H1 (cell line): ENCODE measurements at regions not wholly inside any gene's neighbourhood (a gene's known extent, or its start where the extent isn't known, plus 50 kb on each side); places are given as distances from the start of the nearest gene placed in this dataset.

ENCODE experiments used
- CTCF ChIA-PET: fragments of 300-600 bp; sonication (Branson Sonifier 250); formaldehyde crosslinking; loops from one replicate; lab custom pipeline; 2021; ENCODE audit not compliant: partially characterized antibody; lab: Charles Lee
- POLR2A ChIA-PET: fragments of 300-600 bp; sonication (Branson Sonifier 250); formaldehyde crosslinking; loops from one replicate; lab custom pipeline; 2021; ENCODE audit warnings: inconsistent platforms; ENCODE audit not compliant: partially characterized antibody; lab: Charles Lee
- DNase-seq, 2 experiments: peaks; one replicate each; pipeline versions ENCODE4 v3.0.0 to v3.0.0-alpha.2; 2010 to 2022; ENCODE audit warnings: low spot score in 2 of 2, low read depth in 1 of 2, mixed read lengths in 1 of 2
- FAIRE-seq: peaks from 2 replicates; lab custom pipeline; 2011; peaks lifted over from hg19 to GRCh38; lab: Jason Lieb, UNC
- H2AFZ ChIP-seq: 2 replicates; pipeline ENCODE4 v1.8.1; 2012; ENCODE audit warnings: low read length, inconsistent platforms
- H2AK5ac ChIP-seq: 2 replicates; pipeline ENCODE4 v1.6.1; 2013; ENCODE audit warnings: low read depth, low read length
- H2BK120ac ChIP-seq: replicated peaks from 2 replicates; pipeline ENCODE3; 2013; ENCODE audit warnings: low read depth, low read length, inconsistent platforms
- H2BK12ac ChIP-seq: 2 replicates; pipeline ENCODE4 v1.6.1; 2013; ENCODE audit warnings: low read depth, low read length
- H2BK15ac ChIP-seq: 2 replicates; pipeline ENCODE4 v1.6.1; 2013; ENCODE audit warnings: low read length
- H2BK20ac ChIP-seq: 2 replicates; pipeline ENCODE4 v1.6.1; 2013; ENCODE audit warnings: low read length
- H2BK5ac ChIP-seq: 2 replicates; pipeline ENCODE4 v1.6.1; 2013; ENCODE audit warnings: low read depth, low read length
- H3K14ac ChIP-seq: 2 replicates; pipeline ENCODE4 v1.6.1; 2013; ENCODE audit warnings: inconsistent platforms; ENCODE audit not compliant: insufficient read length
- H3K18ac ChIP-seq: 2 replicates; pipeline ENCODE4 v1.6.1; 2013; ENCODE audit warnings: low read length; ENCODE audit errors: extremely low read depth
- H3K23ac ChIP-seq: 2 replicates; pipeline ENCODE4 v1.6.1; 2013; ENCODE audit warnings: inconsistent platforms; ENCODE audit not compliant: insufficient read length
- H3K23me2 ChIP-seq: 2 replicates; pipeline ENCODE4 v1.6.1; 2013; ENCODE audit warnings: low read depth, low read length
- H3K27ac ChIP-seq: 2 replicates; pipeline ENCODE4 v1.6.1; 2011; ENCODE audit warnings: low read depth, low read length, inconsistent platforms
- H3K27me3 ChIP-seq, 4 experiments: replicated peaks in 1 of 4; 1 replicate in 1 of 4; 2 replicates in 3 of 4; pipeline versions ENCODE4 v1.6.1 to v1.8.1; 2011 to 2013; ENCODE audit warnings: low read length in 3 of 4, mild to moderate bottlenecking in 3 of 4, inconsistent platforms in 2 of 4, mixed read lengths in 2 of 4, moderate library complexity in 1 of 4; ENCODE audit not compliant: control insufficient read depth in 3 of 4, insufficient read depth in 3 of 4; ENCODE audit errors: extremely low read depth in 1 of 4
- H3K36me3 ChIP-seq, 4 experiments: 2 replicates each; pipeline versions ENCODE4 v1.6.1 to v1.8.1; 2011 to 2013; ENCODE audit warnings: mild to moderate bottlenecking in 4 of 4, low read length in 3 of 4, moderate library complexity in 2 of 4, control low read depth in 1 of 4, inconsistent platforms in 1 of 4; ENCODE audit not compliant: insufficient read depth in 4 of 4, control insufficient read depth in 2 of 4
- H3K4ac ChIP-seq: replicated peaks from 2 replicates; pipeline ENCODE3; 2013; ENCODE audit warnings: low read length, low read depth, mixed read lengths, inconsistent platforms; ENCODE audit not compliant: insufficient read length
- H3K4me1 ChIP-seq, 4 experiments: replicated peaks in 1 of 4; 1 replicate in 1 of 4; 2 replicates in 3 of 4; pipeline versions ENCODE4 v1.6.1 to v1.8.1; 2011 to 2013; ENCODE audit warnings: low read length in 3 of 4, inconsistent platforms in 2 of 4, mixed read lengths in 1 of 4; ENCODE audit not compliant: insufficient read depth in 4 of 4, control insufficient read depth in 3 of 4
- H3K4me2 ChIP-seq, 2 experiments: 2 replicates each; pipeline versions ENCODE4 v1.6.1 to v1.8.1; 2011 to 2013; ENCODE audit warnings: low read depth in 2 of 2, low read length in 2 of 2, control low read depth in 1 of 2, inconsistent platforms in 1 of 2, mild to moderate bottlenecking in 1 of 2; ENCODE audit not compliant: insufficient read depth in 1 of 2
- H3K4me3 ChIP-seq, 4 experiments: fragments of 200-600, 300-600 bp in 1 of 4; sonication (generic), shearing (Covaris generic), sonication (Bioruptor Twin) in 1 of 4; 2 replicates each; pipeline versions ENCODE4 v1.5.1 to v1.8.1; 2011 to 2016; ENCODE audit warnings: low read length in 4 of 4, low read depth in 3 of 4, control low read depth in 2 of 4, inconsistent platforms in 2 of 4, mild to moderate bottlenecking in 2 of 4, mixed read lengths in 1 of 4, moderate library complexity in 1 of 4; ENCODE audit not compliant: insufficient read depth in 2 of 4; ENCODE audit errors: extremely low read depth in 1 of 4
- H3K56ac ChIP-seq: replicated peaks from 2 replicates; pipeline ENCODE3; 2013; ENCODE audit warnings: low read depth, mild to moderate bottlenecking, mixed read lengths, low read length, inconsistent platforms; ENCODE audit not compliant: insufficient read length
- H3K79me1 ChIP-seq: 2 replicates; pipeline ENCODE4 v1.6.1; 2013; ENCODE audit warnings: low read depth, low read length, control low read depth
- H3K79me2 ChIP-seq, 2 experiments: 2 replicates each; pipeline versions ENCODE4 v1.6.1 to v1.8.1; 2012 to 2013; ENCODE audit warnings: low read length in 2 of 2, mild to moderate bottlenecking in 2 of 2, inconsistent platforms in 1 of 2; ENCODE audit not compliant: insufficient read depth in 2 of 2, control insufficient read depth in 1 of 2
- H3K9ac ChIP-seq, 4 experiments: replicated peaks in 1 of 4; 1 replicate in 1 of 4; 2 replicates in 3 of 4; pipeline versions ENCODE4 v1.6.1 to v1.8.1; 2011 to 2013; ENCODE audit warnings: low read depth in 3 of 4, low read length in 3 of 4, control low read depth in 2 of 4, mild to moderate bottlenecking in 2 of 4, moderate library complexity in 2 of 4, inconsistent platforms in 1 of 4; ENCODE audit errors: extremely low read depth in 1 of 4
- H3K9me3 ChIP-seq, 2 experiments: 2 replicates each; pipeline versions ENCODE4 v1.6.1 to v1.8.1; 2012 to 2013; ENCODE audit warnings: mild to moderate bottlenecking in 2 of 2, moderate library complexity in 2 of 2, control low read depth in 1 of 2, inconsistent platforms in 1 of 2, low read depth in 1 of 2, low read length in 1 of 2, mixed read lengths in 1 of 2; ENCODE audit not compliant: insufficient read depth in 2 of 2
- H4K20me1 ChIP-seq, 2 experiments: replicated peaks in 1 of 2; 2 replicates each; pipeline versions ENCODE3 to v1.8.1; 2011 to 2013; ENCODE audit warnings: inconsistent platforms in 2 of 2, low read length in 2 of 2, mild to moderate bottlenecking in 1 of 2; ENCODE audit not compliant: insufficient read depth in 2 of 2, control insufficient read depth in 1 of 2
- H4K5ac ChIP-seq: 2 replicates; pipeline ENCODE4 v1.6.1; 2013; ENCODE audit warnings: low read length, low read depth, mixed read lengths, inconsistent platforms; ENCODE audit not compliant: insufficient read length
- H4K8ac ChIP-seq: 2 replicates; pipeline ENCODE4 v1.8.0; 2013; ENCODE audit warnings: mild to moderate bottlenecking, moderate library complexity, low read length, inconsistent platforms; ENCODE audit not compliant: insufficient read depth; ENCODE audit errors: extremely low read depth
- H4K91ac ChIP-seq: replicated peaks from 2 replicates; pipeline ENCODE3; 2013; ENCODE audit warnings: low read length, mixed read lengths, inconsistent platforms; ENCODE audit not compliant: insufficient read length
- GABPA ChIP-seq: IDR thresholded peaks from 2 replicates; pipeline ENCODE4 v1.6.1; 2011; ENCODE audit warnings: mild to moderate bottlenecking, low read length, moderate library complexity, borderline replicate concordance; ENCODE audit not compliant: insufficient read depth
- YY1 ChIP-seq: IDR thresholded peaks from 2 replicates; pipeline ENCODE4 v1.6.1; 2011; ENCODE audit warnings: low read depth, mild to moderate bottlenecking, low read length
- WGBS, 2 experiments: shearing (Covaris generic) in 1 of 2; methylation state at CpG; one replicate each; pipeline versions ENCODE4 v1.1.6 to v1.1.7; 2013 to 2015; ENCODE audit warnings: low lambda C conversion rate in 2 of 2, mixed read lengths in 2 of 2, inconsistent platforms in 1 of 2, low coverage in 1 of 2, missing lambda C conversion rate in 1 of 2; ENCODE audit not compliant: insufficient replicate concordance in 2 of 2, insufficient coverage in 1 of 2, insufficient read length in 1 of 2; ENCODE audit errors: extremely low coverage in 1 of 2, missing lambda C conversion rate in 1 of 2; 5-methylcytosine and 5-hydroxymethylcytosine counted together

- no peak overlapping the region for H3K27ac ChIP-seq
- FAIRE-seq = no peak
- TF ChIP-seq GABPA (no peak), YY1 (no peak)
These were observed 73.4 kb upstream of the NEUROD1 start for GRCh38 chr2:181753686-181754085.

More at GRCh38 chr2:181753686-181754085, 73.4 kb upstream of the NEUROD1 start:
- no peak overlapping the region for H3K4ac ChIP-seq
- H3K4me2 ChIP-seq = no peak overlapping the region
- no peaks in the 10 kb centered on the region for H3K36me3 ChIP-seq
- no peak overlapping the region for H3K14ac ChIP-seq
- H3K9ac ChIP-seq = no peak overlapping the region
- peaks cover 0 to 1% (median 0%) of the 10 kb centered on the region in 4 experiments; a peak in 1 of 7 replicates for H3K27me3 ChIP-seq
- H4K91ac ChIP-seq = no peak overlapping the region
- no peaks in the 10 kb centered on the region for H3K23me2 ChIP-seq
- no peak overlapping the region for H2AK5ac ChIP-seq
- no peak overlapping the region for H4K8ac ChIP-seq
- no peak overlapping the region for H3K56ac ChIP-seq
- H2BK5ac ChIP-seq = no peak overlapping the region
- WGBS, 2 experiments = 83 to 100% methylated on average over 1 to 4 of the region's 4 CpGs
- H2BK20ac ChIP-seq = no peak overlapping the region
- no peak overlapping the region for H3K4me3 ChIP-seq
- ChIA-PET CTCF (interaction anchor here (1.1 to 1.9 kb wide), 3 partner anchors 11 to 140 kb away, joined by 3 to 5 read pairs (median 4); no protein-coding TSS in a partner anchor), POLR2A (no interaction called here)
- H3K79me1 ChIP-seq = no peaks in the 10 kb centered on the region
- no peak overlapping the region for H2BK120ac ChIP-seq
- H3K9me3 ChIP-seq = no peaks in the 10 kb centered on the region
- peaks cover 0 to 3% (median 1%) of the 10 kb centered on the region in 4 experiments; a peak in 3 of 7 replicates for H3K4me1 ChIP-seq
- H3K79me2 ChIP-seq = no peaks in the 10 kb centered on the region
- no peak for DNase-seq
- H4K5ac ChIP-seq = no peak overlapping the region
- no peak overlapping the region for H2BK15ac ChIP-seq
- no peak overlapping the region for H3K23ac ChIP-seq
- H2AFZ ChIP-seq = peak overlapping the region; percentile 83; the same call in 1 of the 2 replicates
- H3K18ac ChIP-seq = no peak overlapping the region
- H4K20me1 ChIP-seq = no peaks in the 10 kb centered on the region
- H2BK12ac ChIP-seq = no peak overlapping the region
